ENCODE measurements at regions not wholly inside any gene's neighbourhood (a gene's known extent, or its start where the extent isn't known, plus 50 kb on each side); places are given as distances from the start of the nearest gene placed in this dataset.
"Not testable (repeated sequence)": the region's sequence is repeated elsewhere in the genome, so short reads cannot be mapped to it uniquely, and the experiment has no call there.

- no peak for DNase-seq (ENCODE audit: low spot score)
These were observed 279.9 kb upstream of the MKLN1 start for GRCh38 chr7:131047651-131048304.

- no peak for DNase-seq (ENCODE audit: low spot score)
These were observed 276.4 kb upstream of the MKLN1 start for GRCh38 chr7:131051304-131051703.

GRCh38 chr7:131052285-131052904, 275.3 kb upstream of the MKLN1 start:
- no peak for DNase-seq (ENCODE audit: low spot score)

- no peak for DNase-seq (ENCODE audit: low spot score)
These were observed 271.7 kb upstream of the MKLN1 start for GRCh38 chr7:131056007-131056406.

- DNase-seq (ENCODE audit: low spot score), result no peak
These were observed 270.5 kb upstream of the MKLN1 start for GRCh38 chr7:131057015-131057793.

GRCh38 chr7:131057794-131058070, 269.9 kb upstream of the MKLN1 start:
- DNase-seq (ENCODE audit: low spot score), result no peak

- not testable (repeated sequence) for DNase-seq (ENCODE audit: low spot score)
These were observed 269.0 kb upstream of the MKLN1 start for GRCh38 chr7:131058561-131059288.

- not testable (repeated sequence) for DNase-seq (ENCODE audit: low spot score)
These were observed 268.3 kb upstream of the MKLN1 start for GRCh38 chr7:131059401-131059800.

- no peak for DNase-seq (ENCODE audit: low spot score)
These were observed 266.5 kb upstream of the MKLN1 start for GRCh38 chr7:131061158-131061557.

GRCh38 chr7:131061818-131062217, 265.9 kb upstream of the MKLN1 start:
- no peak for DNase-seq (ENCODE audit: low spot score)

GRCh38 chr7:131066635-131067034, 261.0 kb upstream of the MKLN1 start:
- no peak for DNase-seq (ENCODE audit: low spot score)

- DNase-seq (ENCODE audit: low spot score), result peak; percentile 26
These were observed 260.5 kb upstream of the MKLN1 start for GRCh38 chr7:131067220-131067619.

- DNase-seq (ENCODE audit: low spot score), result no peak
These were observed 259.1 kb upstream of the MKLN1 start for GRCh38 chr7:131068604-131069021.

GRCh38 chr7:131071786-131072504, 255.7 kb upstream of the MKLN1 start:
- DNase-seq (ENCODE audit: low spot score), result no peak

- peak; percentile 37 for DNase-seq (ENCODE audit: low spot score)
These were observed 255.1 kb upstream of the MKLN1 start for GRCh38 chr7:131072505-131073091.

GRCh38 chr7:131074043-131074442, 253.6 kb upstream of the MKLN1 start:
- DNase-seq (ENCODE audit: low spot score), result no peak

- peak; percentile 44 for DNase-seq (ENCODE audit: low spot score)
These were observed 253.1 kb upstream of the MKLN1 start for GRCh38 chr7:131074585-131074984.

GRCh38 chr7:131075406-131075805, 252.3 kb upstream of the MKLN1 start:
- DNase-seq (ENCODE audit: low spot score), result no peak

- DNase-seq (ENCODE audit: low spot score), result no peak
These were observed 251.6 kb upstream of the MKLN1 start for GRCh38 chr7:131076032-131076431.

GRCh38 chr7:131076711-131077181, 250.9 kb upstream of the MKLN1 start:
- no peak for DNase-seq (ENCODE audit: low spot score)

- DNase-seq (ENCODE audit: low spot score), result no peak
These were observed 249.9 kb upstream of the MKLN1 start for GRCh38 chr7:131077735-131078134.
